ENCODE measurements at regions not wholly inside any gene's neighbourhood (a gene's known extent, or its start where the extent isn't known, plus 50 kb on each side); places are given as distances from the start of the nearest gene placed in this dataset.

DNA sequence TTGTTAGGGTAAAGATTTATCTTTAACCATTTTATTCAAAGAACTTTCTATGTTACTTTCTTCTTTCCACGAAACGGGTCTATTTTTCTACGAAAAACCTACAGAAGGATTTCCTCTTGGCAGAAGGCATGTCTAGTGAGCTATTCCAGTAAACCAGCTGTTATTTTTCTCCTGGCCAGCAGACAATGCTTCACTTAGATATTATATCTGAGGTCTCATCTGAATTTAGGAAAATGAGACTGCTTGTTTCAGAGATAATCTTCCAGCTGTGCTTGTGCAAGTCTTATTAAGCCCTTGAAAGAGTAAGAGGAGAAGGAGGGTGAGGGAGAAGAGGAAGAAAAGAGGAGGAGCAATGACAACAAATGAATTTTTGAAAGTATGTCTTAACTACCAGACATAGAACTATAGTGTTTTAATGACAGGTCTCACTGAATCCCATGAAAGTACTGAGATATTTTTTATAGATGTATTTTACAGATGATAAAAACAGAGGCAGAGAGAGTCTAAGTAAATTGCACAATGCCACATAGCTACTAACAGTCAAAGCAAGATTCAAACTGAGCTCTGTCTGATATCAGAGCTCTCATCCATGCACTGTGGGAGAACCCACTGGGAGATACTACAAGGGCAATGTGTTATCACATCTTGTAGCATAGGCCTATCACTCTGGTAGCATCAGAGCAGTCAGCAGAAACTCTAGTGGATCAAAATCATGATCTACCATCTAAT lies 54.6 kb upstream of the SAMSN1 start:
- Histone ChIP-seq H3K79me2 (ENCODE audit: low read length) (no peaks in the 10 kb centered on the region), H3K27ac (ENCODE audit: low read length) (no peak overlapping the region), H4K20me1 (ENCODE audit: low read length) (no peaks in the 10 kb centered on the region), H3K9ac (ENCODE audit: low read length) (no peak overlapping the region), H3K9me3 (ENCODE audit: low read length) (no peaks in the 10 kb centered on the region), H3K36me3 (ENCODE audit: low read depth, low read length) (no peaks in the 10 kb centered on the region), H3K4me1 (ENCODE audit: insufficient read depth, low read length) (peaks cover 14% of the 10 kb centered on the region; the same call in 1 of the 2 replicates), H3F3A (ENCODE audit: low read length, unreplicated experiment) (no peaks in the 10 kb centered on the region), H3K4me2 (ENCODE audit: low read length) (no peak overlapping the region), H3K4me3 (ENCODE audit: low read length) (no peak overlapping the region), H2AFZ (ENCODE audit: low read length) (no peak overlapping the region), H3K27me3 (ENCODE audit: low read length) (no peaks in the 10 kb centered on the region), H3K9me2 (replicated peaks; ENCODE audit: low read length) (no peaks in the 10 kb centered on the region)
- ChIA-PET POLR2A (ENCODE audit: unreplicated experiment) (no interaction called here), CTCF (no interaction called here)
- TF ChIP-seq, protein P1, sequence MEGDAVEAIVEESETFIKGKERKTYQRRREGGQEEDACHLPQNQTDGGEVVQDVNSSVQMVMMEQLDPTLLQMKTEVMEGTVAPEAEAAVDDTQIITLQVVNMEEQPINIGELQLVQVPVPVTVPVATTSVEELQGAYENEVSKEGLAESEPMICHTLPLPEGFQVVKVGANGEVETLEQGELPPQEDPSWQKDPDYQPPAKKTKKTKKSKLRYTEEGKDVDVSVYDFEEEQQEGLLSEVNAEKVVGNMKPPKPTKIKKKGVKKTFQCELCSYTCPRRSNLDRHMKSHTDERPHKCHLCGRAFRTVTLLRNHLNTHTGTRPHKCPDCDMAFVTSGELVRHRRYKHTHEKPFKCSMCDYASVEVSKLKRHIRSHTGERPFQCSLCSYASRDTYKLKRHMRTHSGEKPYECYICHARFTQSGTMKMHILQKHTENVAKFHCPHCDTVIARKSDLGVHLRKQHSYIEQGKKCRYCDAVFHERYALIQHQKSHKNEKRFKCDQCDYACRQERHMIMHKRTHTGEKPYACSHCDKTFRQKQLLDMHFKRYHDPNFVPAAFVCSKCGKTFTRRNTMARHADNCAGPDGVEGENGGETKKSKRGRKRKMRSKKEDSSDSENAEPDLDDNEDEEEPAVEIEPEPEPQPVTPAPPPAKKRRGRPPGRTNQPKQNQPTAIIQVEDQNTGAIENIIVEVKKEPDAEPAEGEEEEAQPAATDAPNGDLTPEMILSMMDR (conservative IDR thresholded peaks at IDR 0.05; ENCODE audit: low read depth, low read length) = no peak
- no peak for TF ChIP-seq EZH2phosphoT487 (IDR thresholded peaks at IDR 0.05; ENCODE audit: borderline replicate concordance, low read length)
- no peak for TF ChIP-seq EZH2 (IDR thresholded peaks at IDR 0.05; ENCODE audit: low read length, unreplicated experiment)
- no TSS peak for BruUV-seq (replicated peaks)
- DNase-seq (no peak), ATAC-seq (no peak)
- intact Hi-C loops (cut with micrococcal nuclease) = no loop called here

DNA sequence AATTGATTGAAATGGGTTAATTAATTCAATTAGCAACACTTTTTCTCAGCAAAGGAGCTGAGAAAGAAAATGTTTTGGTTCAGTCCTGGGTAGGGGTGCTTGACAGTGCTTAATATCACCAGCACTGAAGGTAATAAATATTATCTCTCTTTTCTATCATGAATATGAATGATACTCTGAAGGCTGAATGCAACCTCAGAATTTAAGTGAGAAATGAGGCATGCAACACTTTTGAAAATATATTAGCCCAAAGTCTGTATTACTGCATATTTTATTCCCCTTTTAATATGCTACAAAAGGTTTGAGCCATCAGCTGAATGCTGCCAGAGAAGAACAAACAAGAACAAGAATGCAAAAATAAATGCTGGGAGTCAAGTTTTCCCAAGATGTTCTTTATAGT lies 52.0 kb upstream of the SAMSN1 start:
- ATAC-seq (no peak), DNase-seq (no peak)
- Histone ChIP-seq H3K27me3 (ENCODE audit: low read length) (no peaks in the 10 kb centered on the region), H3K36me3 (ENCODE audit: low read depth, low read length) (no peaks in the 10 kb centered on the region), H2AFZ (ENCODE audit: low read length) (no peak overlapping the region), H3K9me3 (ENCODE audit: low read length) (no peaks in the 10 kb centered on the region), H3K4me2 (ENCODE audit: low read length) (no peak overlapping the region), H3K4me1 (ENCODE audit: insufficient read depth, low read length) (peaks cover 8% of the 10 kb centered on the region; the same call in 1 of the 2 replicates), H3K79me2 (ENCODE audit: low read length) (no peaks in the 10 kb centered on the region), H3F3A (ENCODE audit: low read length, unreplicated experiment) (no peaks in the 10 kb centered on the region), H3K4me3 (ENCODE audit: low read length) (no peak overlapping the region), H4K20me1 (ENCODE audit: low read length) (no peaks in the 10 kb centered on the region), H3K9ac (ENCODE audit: low read length) (no peak overlapping the region), H3K27ac (ENCODE audit: low read length) (no peak overlapping the region), H3K9me2 (replicated peaks; ENCODE audit: low read length) (no peaks in the 10 kb centered on the region)
- no TSS peak for BruUV-seq (replicated peaks)
- intact Hi-C loops (cut with micrococcal nuclease) = no loop called here
- TF ChIP-seq, protein P1 (conservative IDR thresholded peaks at IDR 0.05; ENCODE audit: low read depth, low read length) = no peak
- TF ChIP-seq EZH2 (IDR thresholded peaks at IDR 0.05; ENCODE audit: low read length, unreplicated experiment) (no peak), EZH2phosphoT487 (IDR thresholded peaks at IDR 0.05; ENCODE audit: borderline replicate concordance, low read length) (no peak)
- CTCF ChIA-PET = no interaction called here
- POLR2A ChIA-PET (ENCODE audit: unreplicated experiment) = no interaction called here
